Mesothelial cell of epicardium (in vitro differentiated cells): ENCODE measurements at regions not wholly inside any gene's neighbourhood (a gene's known extent, or its start where the extent isn't known, plus 50 kb on each side); places are given as distances from the start of the nearest gene placed in this dataset.

Source experiments
- DNase-seq, 2 experiments: peaks; one replicate each; pipeline ENCODE4 v3.0.0; 2021; ENCODE audit warnings: low spot score in 2 of 2; ENCODE audit not compliant: unreplicated experiment in 2 of 2
- H3K27ac Mint-ChIP-seq: 2 replicates; pipeline ENCODE4 v1.8.0; 2021; ENCODE audit warnings: mixed read lengths
- H3K27me3 Mint-ChIP-seq: 2 replicates; pipeline ENCODE4 v1.8.0; 2021; ENCODE audit warnings: low read depth, mixed read lengths
- H3K36me3 Mint-ChIP-seq: 2 replicates; pipeline ENCODE4 v1.8.0; 2021; ENCODE audit warnings: mixed read lengths
- H3K4me1 Mint-ChIP-seq: 2 replicates; pipeline ENCODE4 v1.8.0; 2021; ENCODE audit warnings: mixed read lengths
- H3K4me3 Mint-ChIP-seq: 2 replicates; pipeline ENCODE4 v1.8.0; 2021; ENCODE audit warnings: mild to moderate bottlenecking, moderate library complexity, mixed read lengths
- H3K9me3 Mint-ChIP-seq: 2 replicates; pipeline ENCODE4 v1.8.0; 2021; ENCODE audit warnings: mixed read lengths
- CTCF ChIP-seq: fragments of 200-600 bp; sonication (generic); IDR thresholded peaks from one replicate; pipeline ENCODE4 v1.5.0; 2021; ENCODE audit warnings: antibody characterized with exemption; ENCODE audit not compliant: unreplicated experiment

GRCh38 chr6:120431841-120432240, 902.4 kb downstream of the TBC1D32 start:
- Mint-ChIP-seq H3K36me3 (no peaks in the 10 kb centered on the region), H3K27me3 (no peaks in the 10 kb centered on the region), H3K4me1 (no peaks in the 10 kb centered on the region), H3K9me3 (peaks cover 19% of the 10 kb centered on the region), H3K4me3 (no peak overlapping the region), H3K27ac (no peak overlapping the region)
- no peak for TF ChIP-seq CTCF
- no peak for DNase-seq

- Mint-ChIP-seq H3K36me3 (no peaks in the 10 kb centered on the region), H3K9me3 (no peaks in the 10 kb centered on the region), H3K4me1 (no peaks in the 10 kb centered on the region), H3K4me3 (no peak overlapping the region), H3K27me3 (peaks cover 8% of the 10 kb centered on the region), H3K27ac (no peak overlapping the region)
- TF ChIP-seq CTCF: no peak
- no peak for DNase-seq
Observed at GRCh38 chr6:120411394-120411793, 922.9 kb downstream of the TBC1D32 start.

- no peak for TF ChIP-seq CTCF
- Mint-ChIP-seq H3K27me3 (peaks cover 8% of the 10 kb centered on the region), H3K36me3 (no peaks in the 10 kb centered on the region), H3K4me3 (no peak overlapping the region), H3K9me3 (no peaks in the 10 kb centered on the region), H3K4me1 (no peaks in the 10 kb centered on the region), H3K27ac (no peak overlapping the region)
- no peak for DNase-seq
Observed at GRCh38 chr6:120410586-120410985, 923.7 kb downstream of the TBC1D32 start.

- no peak for TF ChIP-seq CTCF
- no peak for DNase-seq
- Mint-ChIP-seq H3K4me3 (no peak overlapping the region), H3K36me3 (no peaks in the 10 kb centered on the region), H3K9me3 (peaks cover 10% of the 10 kb centered on the region), H3K27me3 (peaks cover 8% of the 10 kb centered on the region), H3K27ac (no peak overlapping the region), H3K4me1 (no peaks in the 10 kb centered on the region)
Observed at GRCh38 chr6:120407696-120408095, 926.6 kb downstream of the TBC1D32 start.

GRCh38 chr6:120405947-120406346, 928.3 kb downstream of the TBC1D32 start:
- no peak for DNase-seq
- H3K27ac Mint-ChIP-seq: no peak overlapping the region
- H3K9me3 Mint-ChIP-seq: peaks cover 23% of the 10 kb centered on the region
- TF ChIP-seq CTCF: no peak
- H3K4me3 Mint-ChIP-seq: no peak overlapping the region
- H3K4me1 Mint-ChIP-seq: no peaks in the 10 kb centered on the region
- peaks cover 4% of the 10 kb centered on the region for H3K27me3 Mint-ChIP-seq
- H3K36me3 Mint-ChIP-seq: no peaks in the 10 kb centered on the region

- Mint-ChIP-seq H3K27me3 (peaks cover 3% of the 10 kb centered on the region), H3K9me3 (peaks cover 3% of the 10 kb centered on the region), H3K4me3 (no peak overlapping the region), H3K36me3 (no peaks in the 10 kb centered on the region), H3K27ac (no peak overlapping the region), H3K4me1 (no peaks in the 10 kb centered on the region)
- TF ChIP-seq CTCF: no peak
- no peak for DNase-seq
Observed at GRCh38 chr6:120395784-120396183, 938.5 kb downstream of the TBC1D32 start.
